ENCODE measurements at regions not wholly inside any gene's neighbourhood (a gene's known extent, or its start where the extent isn't known, plus 50 kb on each side); places are given as distances from the start of the nearest gene placed in this dataset.
A peak's percentile ranks its signal among the peaks of the same experiment; 100 is the strongest.
"Not testable (repeated sequence)": the region's sequence is repeated elsewhere in the genome, so short reads cannot be mapped to it uniquely, and the experiment has no call there.

- H3K36me3 Mint-ChIP-seq (ENCODE audit: low read depth); H3K27me3 Mint-ChIP-seq; DNase-seq; H3K9me3 Mint-ChIP-seq; POLR2A ChIA-PET; CTCF ChIA-PET; H3K27ac Mint-ChIP-seq; H3K4me1 Mint-ChIP-seq; H3K4me3 Mint-ChIP-seq: not testable (repeated sequence)
Measured at GRCh38 chr6:150789906-150790305, 75.6 kb upstream of the MTHFD1L start.

- DNase-seq: no peak
- Mint-ChIP-seq H3K4me1 (no peaks in the 10 kb centered on the region), H3K9me3 (no peaks in the 10 kb centered on the region), H3K27ac (no peak overlapping the region), H3K4me3 (no peak overlapping the region), H3K36me3 (ENCODE audit: low read depth) (no peaks in the 10 kb centered on the region), H3K27me3 (no peaks in the 10 kb centered on the region)
- ChIA-PET CTCF (no interaction called here), POLR2A (no interaction called here)
Measured at GRCh38 chr6:150791717-150792116, 73.8 kb upstream of the MTHFD1L start.

- ChIA-PET POLR2A (no interaction called here), CTCF (interaction anchor here (1.1 kb wide), 1 partner anchor 215 kb away, joined by 3 read pairs; no protein-coding TSS in a partner anchor)
- Mint-ChIP-seq H3K4me3 (no peak overlapping the region), H3K27ac (no peak overlapping the region), H3K27me3 (no peaks in the 10 kb centered on the region), H3K9me3 (no peaks in the 10 kb centered on the region), H3K4me1 (no peaks in the 10 kb centered on the region), H3K36me3 (ENCODE audit: low read depth) (no peaks in the 10 kb centered on the region)
- no peak for DNase-seq
Measured at GRCh38 chr6:150797949-150798348, 67.6 kb upstream of the MTHFD1L start.

- CTCF ChIA-PET: no interaction called here
- Mint-ChIP-seq H3K4me1 (no peaks in the 10 kb centered on the region), H3K9me3 (no peaks in the 10 kb centered on the region)
Measured at GRCh38 chr6:150799276-150799805, 66.2 kb upstream of the MTHFD1L start.

GRCh38 chr6:150800674-150801314 is 64.7 kb upstream of the MTHFD1L start:
- CTCF ChIA-PET: interaction anchor here (1.5 kb wide), 1 partner anchor 383 kb away, joined by 5 read pairs; no protein-coding TSS in a partner anchor
- DNase-seq: no peak
- H3K9me3 Mint-ChIP-seq: no peaks in the 10 kb centered on the region
- H3K4me3 Mint-ChIP-seq: no peak overlapping the region
- no peaks in the 10 kb centered on the region for H3K27me3 Mint-ChIP-seq
- H3K4me1 Mint-ChIP-seq: no peaks in the 10 kb centered on the region
- POLR2A ChIA-PET: no interaction called here
- H3K36me3 Mint-ChIP-seq (ENCODE audit: low read depth): no peaks in the 10 kb centered on the region
- no peak overlapping the region for H3K27ac Mint-ChIP-seq

More at GRCh38 chr6:150799276-150799805, 66.2 kb upstream of the MTHFD1L start:
- no peaks in the 10 kb centered on the region for H3K36me3 Mint-ChIP-seq (ENCODE audit: low read depth)
- no peak for DNase-seq
- POLR2A ChIA-PET: no interaction called here
- H3K27me3 Mint-ChIP-seq: no peaks in the 10 kb centered on the region
- no peak overlapping the region for H3K27ac Mint-ChIP-seq
- H3K4me3 Mint-ChIP-seq: no peak overlapping the region

- Mint-ChIP-seq H3K4me3 (no peak overlapping the region), H3K4me1 (no peaks in the 10 kb centered on the region), H3K9me3 (no peaks in the 10 kb centered on the region), H3K27me3 (no peaks in the 10 kb centered on the region), H3K27ac (no peak overlapping the region), H3K36me3 (ENCODE audit: low read depth) (no peaks in the 10 kb centered on the region)
- CTCF ChIA-PET: interaction anchor here (0.6 kb wide), 1 partner anchor 10 kb away, joined by 3 read pairs; no protein-coding TSS in a partner anchor
- POLR2A ChIA-PET: no interaction called here
- no peak for DNase-seq
Measured at GRCh38 chr6:150806790-150807189, 58.7 kb upstream of the MTHFD1L start.

- POLR2A ChIA-PET: no interaction called here
Measured at GRCh38 chr6:150813319-150813992, 52.0 kb upstream of the MTHFD1L start.

GRCh38 chr6:150813993-150814359 is 51.5 kb upstream of the MTHFD1L start:
- Mint-ChIP-seq H3K36me3 (ENCODE audit: low read depth) (no peaks in the 10 kb centered on the region), H3K4me1 (peaks cover 23% of the 10 kb centered on the region), H3K9me3 (no peaks in the 10 kb centered on the region), H3K27ac (peak overlapping the region; percentile 70), H3K27me3 (peaks cover 6% of the 10 kb centered on the region), H3K4me3 (no peak overlapping the region)
- ChIA-PET CTCF (interaction anchor here (0.6 to 2.0 kb wide), 4 partner anchors 11 to 427 kb away, joined by 3 to 15 read pairs (median 5); no protein-coding TSS in a partner anchor), POLR2A (no interaction called here)
- no peak for DNase-seq

More at GRCh38 chr6:150813319-150813992, 52.0 kb upstream of the MTHFD1L start:
- Mint-ChIP-seq H3K27me3 (peaks cover 6% of the 10 kb centered on the region), H3K36me3 (ENCODE audit: low read depth) (no peaks in the 10 kb centered on the region), H3K27ac (peak overlapping the region; percentile 70), H3K4me3 (no peak overlapping the region), H3K4me1 (peaks cover 23% of the 10 kb centered on the region), H3K9me3 (no peaks in the 10 kb centered on the region)
- CTCF ChIA-PET: interaction anchor here (0.6 to 2.0 kb wide), 4 partner anchors 10 to 427 kb away, joined by 3 to 15 read pairs (median 5); no protein-coding TSS in a partner anchor
- peak; percentile 21 for DNase-seq
